Memory B cell (primary cell): ENCODE measurements at regions not wholly inside any gene's neighbourhood (a gene's known extent, or its start where the extent isn't known, plus 50 kb on each side); places are given as distances from the start of the nearest gene placed in this dataset.

Experiments
- ATAC-seq: fragments of 150-1000 bp; cut with Tn5 transposase; 2 replicates; pipeline ENCODE4 v1.10.0; 2021; ENCODE audit warnings: low read depth, mild to moderate bottlenecking, moderate library complexity
- DNase-seq, 2 donors: peaks; one replicate each; pipeline ENCODE4 v3.0.0; 2022; ENCODE audit warnings: low spot score in 2 of 2
- H3K27ac Mint-ChIP-seq: one replicate; pipeline ENCODE4 v1.8.0; 2022; ENCODE audit warnings: mild to moderate bottlenecking, moderate library complexity, mixed read lengths
- H3K27me3 Mint-ChIP-seq: one replicate; pipeline ENCODE4 v1.8.0; 2022; ENCODE audit warnings: mixed read lengths
- H3K36me3 Mint-ChIP-seq: one replicate; pipeline ENCODE4 v1.8.0; 2022; ENCODE audit warnings: mild to moderate bottlenecking, mixed read lengths
- H3K4me1 Mint-ChIP-seq: one replicate; pipeline ENCODE4 v1.8.0; 2022; ENCODE audit warnings: mixed read lengths
- H3K4me3 Mint-ChIP-seq: one replicate; pipeline ENCODE4 v1.8.0; 2022; ENCODE audit warnings: mild to moderate bottlenecking, moderate library complexity, mixed read lengths
- H3K9me3 Mint-ChIP-seq: one replicate; pipeline ENCODE4 v1.8.0; 2022; ENCODE audit warnings: mixed read lengths

GRCh38 chr16:50899951-50900350 lies 158.1 kb downstream of the CYLD start:
- DNase-seq = no peak
- no peak for ATAC-seq
- H3K4me3 Mint-ChIP-seq = no peak overlapping the region
- peaks cover 1% of the 10 kb centered on the region for H3K36me3 Mint-ChIP-seq
- H3K27me3 Mint-ChIP-seq = no peaks in the 10 kb centered on the region
- no peaks in the 10 kb centered on the region for H3K4me1 Mint-ChIP-seq
- H3K27ac Mint-ChIP-seq = no peak overlapping the region
- H3K9me3 Mint-ChIP-seq = peaks cover 9% of the 10 kb centered on the region

GRCh38 chr16:50889746-50890145 lies 147.9 kb downstream of the CYLD start:
- Mint-ChIP-seq H3K4me3 (no peak overlapping the region), H3K36me3 (no peaks in the 10 kb centered on the region), H3K27me3 (peaks cover 17% of the 10 kb centered on the region), H3K9me3 (peaks cover 2% of the 10 kb centered on the region), H3K27ac (no peak overlapping the region), H3K4me1 (no peaks in the 10 kb centered on the region)
- ATAC-seq = no peak
- no peak for DNase-seq

- Mint-ChIP-seq H3K36me3 (no peaks in the 10 kb centered on the region), H3K9me3 (peaks cover 2% of the 10 kb centered on the region), H3K27ac (no peak overlapping the region), H3K4me1 (no peaks in the 10 kb centered on the region), H3K27me3 (peaks cover 20% of the 10 kb centered on the region), H3K4me3 (no peak overlapping the region)
- no peak for ATAC-seq
- no peak for DNase-seq
Measured at GRCh38 chr16:50889276-50889675, 147.4 kb downstream of the CYLD start.

- DNase-seq (no peak), ATAC-seq (no peak)
- peaks cover 17% of the 10 kb centered on the region for H3K27me3 Mint-ChIP-seq
- H3K4me3 Mint-ChIP-seq = no peak overlapping the region
- no peak overlapping the region for H3K27ac Mint-ChIP-seq
- peaks cover 2% of the 10 kb centered on the region for H3K9me3 Mint-ChIP-seq
- H3K36me3 Mint-ChIP-seq = no peaks in the 10 kb centered on the region
- H3K4me1 Mint-ChIP-seq = no peaks in the 10 kb centered on the region
Measured at GRCh38 chr16:50888486-50889261, 146.8 kb downstream of the CYLD start.

GRCh38 chr16:50887500-50888298 lies 145.8 kb downstream of the CYLD start:
- H3K9me3 Mint-ChIP-seq = peaks cover 2% of the 10 kb centered on the region
- ATAC-seq (no peak), DNase-seq (no peak)
- H3K27me3 Mint-ChIP-seq = peaks cover 17% of the 10 kb centered on the region
- H3K4me3 Mint-ChIP-seq = no peak overlapping the region
- no peak overlapping the region for H3K27ac Mint-ChIP-seq
- H3K36me3 Mint-ChIP-seq = no peaks in the 10 kb centered on the region
- no peaks in the 10 kb centered on the region for H3K4me1 Mint-ChIP-seq

GRCh38 chr16:50884066-50884860 lies 142.4 kb downstream of the CYLD start:
- Mint-ChIP-seq H3K27me3 (peaks cover 15% of the 10 kb centered on the region), H3K36me3 (no peaks in the 10 kb centered on the region), H3K4me1 (no peaks in the 10 kb centered on the region), H3K27ac (no peak overlapping the region), H3K9me3 (peaks cover 2% of the 10 kb centered on the region), H3K4me3 (no peak overlapping the region)
- ATAC-seq (no peak), DNase-seq (no peak)

- Mint-ChIP-seq H3K27ac (no peak overlapping the region), H3K36me3 (no peaks in the 10 kb centered on the region), H3K4me3 (no peak overlapping the region), H3K27me3 (peaks cover 17% of the 10 kb centered on the region), H3K9me3 (peaks cover 2% of the 10 kb centered on the region), H3K4me1 (no peaks in the 10 kb centered on the region)
- ATAC-seq = no peak
- no peak for DNase-seq
Measured at GRCh38 chr16:50881956-50882355, 140.1 kb downstream of the CYLD start.

GRCh38 chr16:50881331-50881830 lies 139.5 kb downstream of the CYLD start:
- H3K4me1 Mint-ChIP-seq = no peaks in the 10 kb centered on the region
- ATAC-seq = no peak
- no peak for DNase-seq
- H3K9me3 Mint-ChIP-seq = peaks cover 2% of the 10 kb centered on the region
- H3K27ac Mint-ChIP-seq = no peak overlapping the region
- no peaks in the 10 kb centered on the region for H3K36me3 Mint-ChIP-seq
- H3K27me3 Mint-ChIP-seq = peaks cover 18% of the 10 kb centered on the region
- no peak overlapping the region for H3K4me3 Mint-ChIP-seq

- Mint-ChIP-seq H3K4me1 (no peaks in the 10 kb centered on the region), H3K9me3 (peaks cover 2% of the 10 kb centered on the region), H3K4me3 (no peak overlapping the region), H3K27ac (no peak overlapping the region), H3K27me3 (peaks cover 20% of the 10 kb centered on the region), H3K36me3 (no peaks in the 10 kb centered on the region)
- ATAC-seq = no peak
- no peak for DNase-seq
Measured at GRCh38 chr16:50880926-50881325, 139.0 kb downstream of the CYLD start.

- ATAC-seq = no peak
- DNase-seq = no peak
- no peaks in the 10 kb centered on the region for H3K36me3 Mint-ChIP-seq
- H3K4me3 Mint-ChIP-seq = no peak overlapping the region
- no peaks in the 10 kb centered on the region for H3K9me3 Mint-ChIP-seq
- H3K27ac Mint-ChIP-seq = no peak overlapping the region
- H3K27me3 Mint-ChIP-seq = peaks cover 17% of the 10 kb centered on the region
- no peaks in the 10 kb centered on the region for H3K4me1 Mint-ChIP-seq
Measured at GRCh38 chr16:50879873-50880695, 138.2 kb downstream of the CYLD start.

GRCh38 chr16:50878966-50879615 lies 137.2 kb downstream of the CYLD start:
- Mint-ChIP-seq H3K36me3 (no peaks in the 10 kb centered on the region), H3K4me3 (no peak overlapping the region), H3K27ac (no peak overlapping the region), H3K9me3 (peaks cover 1% of the 10 kb centered on the region), H3K4me1 (no peaks in the 10 kb centered on the region), H3K27me3 (peaks cover 13% of the 10 kb centered on the region)
- DNase-seq = no peak
- no peak for ATAC-seq

GRCh38 chr16:50878536-50878935 lies 136.7 kb downstream of the CYLD start:
- Mint-ChIP-seq H3K27me3 (peaks cover 13% of the 10 kb centered on the region), H3K27ac (no peak overlapping the region), H3K36me3 (no peaks in the 10 kb centered on the region), H3K9me3 (peaks cover 1% of the 10 kb centered on the region), H3K4me1 (no peaks in the 10 kb centered on the region), H3K4me3 (no peak overlapping the region)
- ATAC-seq = no peak
- no peak for DNase-seq

- H3K36me3 Mint-ChIP-seq = no peaks in the 10 kb centered on the region
- H3K4me3 Mint-ChIP-seq = no peak overlapping the region
- DNase-seq = no peak
- H3K9me3 Mint-ChIP-seq = peaks cover 8% of the 10 kb centered on the region
- H3K27ac Mint-ChIP-seq = no peak overlapping the region
- no peaks in the 10 kb centered on the region for H3K4me1 Mint-ChIP-seq
- H3K27me3 Mint-ChIP-seq = peaks cover 13% of the 10 kb centered on the region
- no peak for ATAC-seq
Measured at GRCh38 chr16:50876263-50876662, 134.4 kb downstream of the CYLD start.
